Body of pancreas (tissue), 4 donors: ENCODE measurements at regions not wholly inside any gene's neighbourhood (a gene's known extent, or its start where the extent isn't known, plus 50 kb on each side); places are given as distances from the start of the nearest gene placed in this dataset.

ENCODE experiments used
- POLR2A ChIP-seq, 3 donors: fragments of 450-650 bp; IDR thresholded peaks; one replicate each; pipeline ENCODE4 v1.6.1; 2016; ENCODE audit warnings: antibody characterized with exemption in 3 of 3, mild to moderate bottlenecking in 2 of 3
- TF ChIP-seq, protein P1 (sequence below), 7 experiments: fragments of 450-650 bp in 4 of 7; fragments of 200-600 bp in 3 of 7; sonication (generic) in 3 of 7; IDR thresholded peaks; one replicate each; pipeline ENCODE4 v1.5.1; 2016 to 2019; ENCODE audit warnings: antibody characterized with exemption in 7 of 7

DNA sequence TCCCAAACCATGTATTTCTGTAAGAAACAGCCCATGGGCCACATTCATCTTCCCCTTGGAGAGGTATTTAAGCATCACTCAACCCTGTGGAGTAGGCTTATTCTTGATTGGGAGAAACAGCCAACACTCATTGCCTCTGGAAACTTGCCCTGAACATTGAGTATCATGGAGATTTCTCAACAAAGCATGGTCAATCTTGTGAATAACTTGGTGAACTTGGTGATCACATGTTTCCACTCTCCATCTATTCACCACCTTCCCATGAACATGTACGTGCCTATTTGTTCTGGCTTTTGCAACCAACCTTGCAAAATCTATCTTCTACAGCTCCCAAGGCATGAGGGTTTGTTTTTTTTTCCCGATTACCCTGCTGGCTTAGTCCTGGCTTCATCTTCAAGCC, 163.2 kb downstream of the PAH start:
- TF ChIP-seq, protein P1, sequence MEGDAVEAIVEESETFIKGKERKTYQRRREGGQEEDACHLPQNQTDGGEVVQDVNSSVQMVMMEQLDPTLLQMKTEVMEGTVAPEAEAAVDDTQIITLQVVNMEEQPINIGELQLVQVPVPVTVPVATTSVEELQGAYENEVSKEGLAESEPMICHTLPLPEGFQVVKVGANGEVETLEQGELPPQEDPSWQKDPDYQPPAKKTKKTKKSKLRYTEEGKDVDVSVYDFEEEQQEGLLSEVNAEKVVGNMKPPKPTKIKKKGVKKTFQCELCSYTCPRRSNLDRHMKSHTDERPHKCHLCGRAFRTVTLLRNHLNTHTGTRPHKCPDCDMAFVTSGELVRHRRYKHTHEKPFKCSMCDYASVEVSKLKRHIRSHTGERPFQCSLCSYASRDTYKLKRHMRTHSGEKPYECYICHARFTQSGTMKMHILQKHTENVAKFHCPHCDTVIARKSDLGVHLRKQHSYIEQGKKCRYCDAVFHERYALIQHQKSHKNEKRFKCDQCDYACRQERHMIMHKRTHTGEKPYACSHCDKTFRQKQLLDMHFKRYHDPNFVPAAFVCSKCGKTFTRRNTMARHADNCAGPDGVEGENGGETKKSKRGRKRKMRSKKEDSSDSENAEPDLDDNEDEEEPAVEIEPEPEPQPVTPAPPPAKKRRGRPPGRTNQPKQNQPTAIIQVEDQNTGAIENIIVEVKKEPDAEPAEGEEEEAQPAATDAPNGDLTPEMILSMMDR (IDR thresholded peaks at IDR 0.05), result no peak
- TF ChIP-seq POLR2A (IDR thresholded peaks at IDR 0.05), result no peak
